Lung (tissue), 11 donors: ENCODE measurements at regions not wholly inside any gene's neighbourhood (a gene's known extent, or its start where the extent isn't known, plus 50 kb on each side); places are given as distances from the start of the nearest gene placed in this dataset.

Experiments
- ATAC-seq: fragments of 200-7000 bp; cut with Tn5 transposase; one replicate; pipeline ENCODE4 v1.9.1; 2020; ENCODE audit warnings: moderate number of reproducible peaks; ENCODE audit not compliant: insufficient read depth, low FRiP score
- DNase-seq, 3 donors: peaks; one replicate each; pipeline ENCODE4 v3.0.0-alpha.2; 2013 to 2017
- H3K27ac ChIP-seq, 2 donors: one replicate each; pipeline ENCODE4 v1.5.1; 2013; ENCODE audit warnings: mild to moderate bottlenecking in 2 of 2, moderate library complexity in 2 of 2, control low read depth in 1 of 2, inconsistent platforms in 1 of 2, low read depth in 1 of 2, low read length in 1 of 2
- H3K27me3 ChIP-seq, 3 donors: one replicate each; pipeline ENCODE4 v1.5.1; 2013; ENCODE audit warnings: low read length in 2 of 3; ENCODE audit not compliant: control insufficient read depth in 3 of 3, insufficient read depth in 3 of 3
- H3K36me3 ChIP-seq, 4 donors: one replicate each; pipeline ENCODE4 v1.5.1; 2013; ENCODE audit warnings: low read length in 4 of 4, mild to moderate bottlenecking in 1 of 4, moderate library complexity in 1 of 4; ENCODE audit not compliant: control insufficient read depth in 4 of 4, insufficient read depth in 4 of 4
- H3K4me1 ChIP-seq, 5 donors: one replicate each; pipeline ENCODE4 v1.5.1; 2013; ENCODE audit warnings: low read length in 5 of 5, mild to moderate bottlenecking in 2 of 5, moderate library complexity in 1 of 5; ENCODE audit not compliant: control insufficient read depth in 5 of 5, insufficient read depth in 5 of 5
- H3K4me3 ChIP-seq: one replicate; pipeline ENCODE4 v1.5.1; 2013; ENCODE audit warnings: mild to moderate bottlenecking, control low read depth, moderate library complexity
- H3K9ac ChIP-seq, 2 donors: one replicate each; pipeline ENCODE4 v1.5.1; 2013; ENCODE audit warnings: low read length in 2 of 2, control low read depth in 1 of 2; ENCODE audit not compliant: insufficient read depth in 1 of 2
- H3K9me3 ChIP-seq, 4 donors: one replicate each; pipeline ENCODE4 v1.5.1; 2013; ENCODE audit warnings: low read length in 3 of 4, mild to moderate bottlenecking in 1 of 4, moderate library complexity in 1 of 4; ENCODE audit not compliant: control insufficient read depth in 4 of 4, insufficient read depth in 3 of 4
- CTCF ChIP-seq: IDR thresholded peaks from 2 replicates; pipeline ENCODE4 v1.5.1; 2012; ENCODE audit warnings: mild to moderate bottlenecking; ENCODE audit errors: control extremely low read depth, extremely low read depth
- WGBS, 2 donors: extraction: QIAGEN DNeasy Blood & Tissue Kit; methylation state at CpG; one replicate each; pipeline ENCODE4 v1.1.7; 2013; 5-methylcytosine and 5-hydroxymethylcytosine counted together
- donor health status: control.
- donor health status: control.
- donor health status: Bipolar disorder and iron deficiency.
- donor health status: healthy.
- donor health status: DM: yes; HTN: yes; CAD: no.

- Histone ChIP-seq H3K4me3 (no peak overlapping the region), H3K27ac (no peak overlapping the region), H3K9me3 (no peaks in the 10 kb centered on the region), H3K36me3 (no peaks in the 10 kb centered on the region), H3K9ac (no peak overlapping the region), H3K4me1 (peaks cover 0 to 3% (median 0%) of the 10 kb centered on the region in 5 donors), H3K27me3 (peaks cover 0 to 22% (median 8%) of the 10 kb centered on the region in 3 donors)
- TF ChIP-seq CTCF = no peak
- DNase-seq = no peak
- no peak for ATAC-seq
- 90 to 98% methylated on average over 2 of the region's 2 CpGs for WGBS, 2 donors
Measured at GRCh38 chrX:11976663-11977062, 161.6 kb upstream of the FRMPD4 start.

GRCh38 chrX:11992271-11992670 is 146.0 kb upstream of the FRMPD4 start:
- ATAC-seq (no peak), DNase-seq (no peak)
- no peak overlapping the region for H3K4me3 ChIP-seq
- H3K27me3 ChIP-seq = peaks cover 0 to 10% (median 4%) of the 10 kb centered on the region in 3 donors
- no peaks in the 10 kb centered on the region for H3K36me3 ChIP-seq
- TF ChIP-seq CTCF = no peak
- H3K27ac ChIP-seq = no peak overlapping the region
- H3K4me1 ChIP-seq = no peaks in the 10 kb centered on the region
- no peaks in the 10 kb centered on the region for H3K9me3 ChIP-seq
- no peak overlapping the region for H3K9ac ChIP-seq

- no peak overlapping the region for H3K27ac ChIP-seq
- peaks cover 0 to 12% (median 8%) of the 10 kb centered on the region in 3 donors for H3K27me3 ChIP-seq
- DNase-seq = no peak
- no peak for TF ChIP-seq CTCF
- ATAC-seq = no peak
- no peak overlapping the region for H3K9ac ChIP-seq
- no peak overlapping the region for H3K4me3 ChIP-seq
- H3K9me3 ChIP-seq = no peaks in the 10 kb centered on the region
- H3K36me3 ChIP-seq = no peaks in the 10 kb centered on the region
- no peaks in the 10 kb centered on the region for H3K4me1 ChIP-seq
- WGBS, 2 donors = 23 to 64% methylated on average over 1 of the region's 1 CpG
Measured at GRCh38 chrX:11995146-11995545, 143.1 kb upstream of the FRMPD4 start.

- H3K27me3 ChIP-seq = peaks cover 0 to 20% (median 8%) of the 10 kb centered on the region in 3 donors
- no peak overlapping the region for H3K27ac ChIP-seq
- 47 to 61% methylated on average over 2 of the region's 2 CpGs for WGBS, 2 donors
- H3K9ac ChIP-seq = no peak overlapping the region
- no peaks in the 10 kb centered on the region for H3K9me3 ChIP-seq
- H3K4me3 ChIP-seq = no peak overlapping the region
- no peaks in the 10 kb centered on the region for H3K4me1 ChIP-seq
- TF ChIP-seq CTCF = no peak
- DNase-seq (no peak), ATAC-seq (no peak)
- H3K36me3 ChIP-seq = no peaks in the 10 kb centered on the region
Measured at GRCh38 chrX:11996810-11997209, 141.5 kb upstream of the FRMPD4 start.
